DND-41 (cell line): ENCODE measurements at regions not wholly inside any gene's neighbourhood (a gene's known extent, or its start where the extent isn't known, plus 50 kb on each side); places are given as distances from the start of the nearest gene placed in this dataset.

Source experiments
- EZH2 ChIP-seq: IDR thresholded peaks from 3 replicates; pipeline ENCODE4 v1.6.1; 2012; ENCODE audit warnings: borderline replicate concordance, low read depth, mild to moderate bottlenecking, moderate library complexity, low read length, inconsistent platforms; ENCODE audit not compliant: severe bottlenecking
- TF ChIP-seq, protein P1 (sequence below): IDR thresholded peaks from 2 replicates; pipeline ENCODE4 v1.5.1; 2012; ENCODE audit warnings: borderline replicate concordance, low read length, moderate library complexity, mild to moderate bottlenecking; ENCODE audit not compliant: poor library complexity, severe bottlenecking; ENCODE audit errors: extremely low read depth

DNA sequence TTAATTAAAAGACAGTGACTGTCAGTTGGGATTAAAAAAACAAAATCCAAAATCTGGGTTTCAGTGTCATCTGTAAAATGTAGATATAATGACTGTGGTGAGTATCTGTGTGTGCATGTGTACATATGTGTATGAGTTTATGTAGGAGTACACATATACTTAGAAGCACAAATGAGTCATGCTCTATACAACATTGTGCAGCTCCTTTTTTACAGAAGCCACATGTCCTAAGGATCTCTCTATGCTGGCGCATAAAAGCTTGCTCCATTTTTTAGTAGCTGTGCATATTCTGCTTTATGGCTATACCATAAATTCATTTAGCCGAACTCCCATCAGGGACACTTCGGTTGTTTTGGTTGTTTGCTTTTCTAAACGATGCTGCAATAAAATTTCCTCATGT, 125.2 kb upstream of the EEF2KMT start:
- TF ChIP-seq, protein P1, sequence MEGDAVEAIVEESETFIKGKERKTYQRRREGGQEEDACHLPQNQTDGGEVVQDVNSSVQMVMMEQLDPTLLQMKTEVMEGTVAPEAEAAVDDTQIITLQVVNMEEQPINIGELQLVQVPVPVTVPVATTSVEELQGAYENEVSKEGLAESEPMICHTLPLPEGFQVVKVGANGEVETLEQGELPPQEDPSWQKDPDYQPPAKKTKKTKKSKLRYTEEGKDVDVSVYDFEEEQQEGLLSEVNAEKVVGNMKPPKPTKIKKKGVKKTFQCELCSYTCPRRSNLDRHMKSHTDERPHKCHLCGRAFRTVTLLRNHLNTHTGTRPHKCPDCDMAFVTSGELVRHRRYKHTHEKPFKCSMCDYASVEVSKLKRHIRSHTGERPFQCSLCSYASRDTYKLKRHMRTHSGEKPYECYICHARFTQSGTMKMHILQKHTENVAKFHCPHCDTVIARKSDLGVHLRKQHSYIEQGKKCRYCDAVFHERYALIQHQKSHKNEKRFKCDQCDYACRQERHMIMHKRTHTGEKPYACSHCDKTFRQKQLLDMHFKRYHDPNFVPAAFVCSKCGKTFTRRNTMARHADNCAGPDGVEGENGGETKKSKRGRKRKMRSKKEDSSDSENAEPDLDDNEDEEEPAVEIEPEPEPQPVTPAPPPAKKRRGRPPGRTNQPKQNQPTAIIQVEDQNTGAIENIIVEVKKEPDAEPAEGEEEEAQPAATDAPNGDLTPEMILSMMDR, result no peak
- no peak for TF ChIP-seq EZH2
